Thoracic aorta (tissue), 2 donors: ENCODE measurements at regions not wholly inside any gene's neighbourhood (a gene's known extent, or its start where the extent isn't known, plus 50 kb on each side); places are given as distances from the start of the nearest gene placed in this dataset.
"Not testable (repeated sequence)": the region's sequence is repeated elsewhere in the genome, so short reads cannot be mapped to it uniquely, and the experiment has no call there.

Experiments
- ATAC-seq: fragments of 150-250 bp; one replicate; pipeline ENCODE4 v1.8.0; 2017; ENCODE audit warnings: low read depth; ENCODE audit not compliant: insufficient number of reproducible peaks, low FRiP score
- DNase-seq: peaks from one replicate; pipeline ENCODE4 v3.0.0-alpha.2; 2020; ENCODE audit warnings: low spot score
- H3K27ac ChIP-seq, 2 donors: fragments of 200-600 bp; sonication (generic); 1 replicate in 1 of 2; 2 replicates in 1 of 2; pipeline ENCODE4 v1.5.1; 2016; ENCODE audit warnings: mild to moderate bottlenecking in 2 of 2, moderate library complexity in 2 of 2
- H3K27me3 ChIP-seq: fragments of 200-600 bp; sonication (generic); replicated peaks from 2 replicates; pipeline ENCODE4 v1.6.0; 2016; ENCODE audit warnings: mild to moderate bottlenecking; ENCODE audit not compliant: insufficient read depth
- H3K36me3 ChIP-seq: fragments of 200-600 bp; sonication (generic); one replicate; pipeline ENCODE4 v1.5.1; 2016
- H3K4me1 ChIP-seq, 2 donors: fragments of 200-600 bp; sonication (generic); 1 replicate in 1 of 2; 2 replicates in 1 of 2; pipeline versions ENCODE4 v1.5.1 to v1.6.0; 2016; ENCODE audit warnings: low read depth in 2 of 2, mild to moderate bottlenecking in 1 of 2; ENCODE audit not compliant: control insufficient read depth in 1 of 2
- H3K4me3 ChIP-seq: fragments of 200-600 bp; sonication (generic); 2 replicates; pipeline ENCODE4 v1.5.1; 2016; ENCODE audit warnings: mild to moderate bottlenecking
- H3K9me3 ChIP-seq: fragments of 200-600 bp; sonication (generic); 2 replicates; pipeline ENCODE4 v1.5.1; 2016
- CTCF ChIP-seq: fragments of 200-600 bp; sonication (generic); IDR thresholded peaks from one replicate; pipeline ENCODE4 v1.5.1; 2019; ENCODE audit warnings: antibody characterized with exemption

GRCh38 chr10:53521046-53521445 is 748.5 kb upstream of the MBL2 start:
- no peak for DNase-seq
- no peaks in the 10 kb centered on the region for H3K4me1 ChIP-seq
- H3K27ac ChIP-seq = no peak overlapping the region
- no peaks in the 10 kb centered on the region for H3K36me3 ChIP-seq
- H3K9me3 ChIP-seq = no peaks in the 10 kb centered on the region
- no peaks in the 10 kb centered on the region for H3K27me3 ChIP-seq
- no peak overlapping the region for H3K4me3 ChIP-seq
- ATAC-seq = no peak
- TF ChIP-seq CTCF = no peak

GRCh38 chr10:53508197-53508596 is 735.6 kb upstream of the MBL2 start:
- Histone ChIP-seq H3K4me3 (no peak overlapping the region), H3K9me3 (no peaks in the 10 kb centered on the region), H3K27me3 (no peaks in the 10 kb centered on the region), H3K36me3 (no peaks in the 10 kb centered on the region), H3K4me1 (no peaks in the 10 kb centered on the region), H3K27ac (no peak overlapping the region)
- ATAC-seq (no peak), DNase-seq (no peak)
- no peak for TF ChIP-seq CTCF

GRCh38 chr10:53504492-53504891 is 731.9 kb upstream of the MBL2 start:
- DNase-seq, H3K36me3 ChIP-seq, H3K27me3 ChIP-seq, H3K9me3 ChIP-seq, ATAC-seq, H3K4me1 ChIP-seq, H3K4me3 ChIP-seq, H3K27ac ChIP-seq: not testable (repeated sequence)

- H3K36me3 ChIP-seq = no peaks in the 10 kb centered on the region
- TF ChIP-seq CTCF = no peak
- DNase-seq = no peak
- ATAC-seq = no peak
- H3K27ac ChIP-seq = no peak overlapping the region
- H3K4me3 ChIP-seq = no peak overlapping the region
- no peaks in the 10 kb centered on the region for H3K27me3 ChIP-seq
- no peaks in the 10 kb centered on the region for H3K9me3 ChIP-seq
- no peaks in the 10 kb centered on the region for H3K4me1 ChIP-seq
Observed at GRCh38 chr10:53491774-53492173, 719.2 kb upstream of the MBL2 start.

GRCh38 chr10:53490553-53490952 is 718.0 kb upstream of the MBL2 start:
- Histone ChIP-seq H3K4me1 (no peaks in the 10 kb centered on the region), H3K36me3 (no peaks in the 10 kb centered on the region), H3K27ac (no peak overlapping the region), H3K9me3 (no peaks in the 10 kb centered on the region), H3K4me3 (no peak overlapping the region), H3K27me3 (no peaks in the 10 kb centered on the region)
- ATAC-seq (no peak), DNase-seq (no peak)
- no peak for TF ChIP-seq CTCF

GRCh38 chr10:53489335-53490182 is 717.0 kb upstream of the MBL2 start:
- no peaks in the 10 kb centered on the region for H3K9me3 ChIP-seq
- H3K27ac ChIP-seq = no peak overlapping the region
- ATAC-seq (no peak), DNase-seq (no peak)
- H3K4me1 ChIP-seq = no peaks in the 10 kb centered on the region
- no peaks in the 10 kb centered on the region for H3K27me3 ChIP-seq
- H3K36me3 ChIP-seq = no peaks in the 10 kb centered on the region
- H3K4me3 ChIP-seq = no peak overlapping the region
- TF ChIP-seq CTCF = no peak
